Left lung (tissue), 4 donors: ENCODE measurements at regions not wholly inside any gene's neighbourhood (a gene's known extent, or its start where the extent isn't known, plus 50 kb on each side); places are given as distances from the start of the nearest gene placed in this dataset.

Experiments used
- ATAC-seq: fragments of 200-7000 bp; cut with Tn5 transposase; one replicate; pipeline ENCODE4 v1.9.1; 2020; ENCODE audit warnings: moderate library complexity
- DNase-seq, 4 donors: peaks; one replicate each; pipeline ENCODE4 v3.0.0-alpha.2; 2013 to 2020
- H3K27ac ChIP-seq, 2 donors: fragments of 200-600 bp; sonication (generic) in 1 of 2; one replicate each; pipeline versions ENCODE4 v1.5.0 to v1.8.0; 2020 to 2021
- H3K27me3 ChIP-seq, 2 donors: fragments of 200-600 bp; sonication (generic) in 1 of 2; one replicate each; pipeline versions ENCODE4 v1.5.0 to v1.8.0; 2020 to 2021
- H3K36me3 ChIP-seq, 2 donors: fragments of 200-600 bp; sonication (generic) in 1 of 2; one replicate each; pipeline versions ENCODE4 v1.5.0 to v1.8.0; 2020 to 2021
- H3K4me1 ChIP-seq, 2 donors: fragments of 200-600 bp; one replicate each; pipeline ENCODE4 v1.8.0; 2021
- H3K4me3 ChIP-seq, 2 donors: fragments of 200-600 bp; sonication (generic) in 1 of 2; one replicate each; pipeline versions ENCODE4 v1.5.0 to v1.8.0; 2020 to 2021; ENCODE audit warnings: mild to moderate bottlenecking in 1 of 2
- H3K9me3 ChIP-seq, 2 donors: fragments of 200-600 bp; sonication (generic) in 1 of 2; one replicate each; pipeline versions ENCODE4 v1.5.0 to v1.8.0; 2020 to 2021
- intact Hi-C, 2 donors: fragments of 100-400 bp; cut with DNase I; formaldehyde crosslinking; loops; one replicate each; pipeline versions ENCODE4 v1.11.2 to v1.14.2; 2022
- TF ChIP-seq, protein P1 (sequence below), 2 donors: fragments of 200-600 bp; sonication (generic) in 1 of 2; IDR thresholded peaks; one replicate each; pipeline versions ENCODE4 v1.5.0 to v1.8.0; 2021; ENCODE audit warnings: antibody characterized with exemption in 2 of 2
- donor health status: DM: no; HTN: yes; CAD: no.
- donor health status: DM: no; HTN: no; CAD: no.

DNA sequence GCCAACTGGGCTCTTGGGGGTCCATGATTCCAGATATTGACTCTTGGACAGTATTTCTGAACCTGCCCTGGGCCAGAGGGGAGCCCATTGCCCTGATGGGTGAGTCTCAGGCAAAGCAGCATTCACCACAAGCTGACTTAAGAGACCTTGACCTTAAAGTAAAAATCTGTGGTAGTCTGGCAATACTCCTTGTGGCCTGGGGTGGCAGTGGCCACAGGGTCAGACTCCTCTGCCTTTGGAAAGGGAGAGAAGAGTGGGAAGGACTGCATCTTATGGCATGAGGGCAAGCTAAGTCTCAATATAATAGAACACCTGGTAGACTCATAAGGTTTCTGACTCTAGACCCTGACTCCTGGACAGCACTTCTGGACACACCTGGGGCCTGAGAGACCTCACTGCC, 340.3 kb upstream of the MAD2L1 start:
- Histone ChIP-seq H3K27ac (no peak overlapping the region), H3K4me1 (no peaks in the 10 kb centered on the region), H3K4me3 (no peak overlapping the region), H3K27me3 (no peaks in the 10 kb centered on the region), H3K36me3 (no peaks in the 10 kb centered on the region), H3K9me3 (peaks cover 0 to 33% of the 10 kb centered on the region in 2 donors)
- DNase-seq, result no peak
- no peak for ATAC-seq
- intact Hi-C loops, result no loop called here
- TF ChIP-seq, protein P1, sequence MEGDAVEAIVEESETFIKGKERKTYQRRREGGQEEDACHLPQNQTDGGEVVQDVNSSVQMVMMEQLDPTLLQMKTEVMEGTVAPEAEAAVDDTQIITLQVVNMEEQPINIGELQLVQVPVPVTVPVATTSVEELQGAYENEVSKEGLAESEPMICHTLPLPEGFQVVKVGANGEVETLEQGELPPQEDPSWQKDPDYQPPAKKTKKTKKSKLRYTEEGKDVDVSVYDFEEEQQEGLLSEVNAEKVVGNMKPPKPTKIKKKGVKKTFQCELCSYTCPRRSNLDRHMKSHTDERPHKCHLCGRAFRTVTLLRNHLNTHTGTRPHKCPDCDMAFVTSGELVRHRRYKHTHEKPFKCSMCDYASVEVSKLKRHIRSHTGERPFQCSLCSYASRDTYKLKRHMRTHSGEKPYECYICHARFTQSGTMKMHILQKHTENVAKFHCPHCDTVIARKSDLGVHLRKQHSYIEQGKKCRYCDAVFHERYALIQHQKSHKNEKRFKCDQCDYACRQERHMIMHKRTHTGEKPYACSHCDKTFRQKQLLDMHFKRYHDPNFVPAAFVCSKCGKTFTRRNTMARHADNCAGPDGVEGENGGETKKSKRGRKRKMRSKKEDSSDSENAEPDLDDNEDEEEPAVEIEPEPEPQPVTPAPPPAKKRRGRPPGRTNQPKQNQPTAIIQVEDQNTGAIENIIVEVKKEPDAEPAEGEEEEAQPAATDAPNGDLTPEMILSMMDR (IDR thresholded peaks at IDR 0.05), result no peak

DNA sequence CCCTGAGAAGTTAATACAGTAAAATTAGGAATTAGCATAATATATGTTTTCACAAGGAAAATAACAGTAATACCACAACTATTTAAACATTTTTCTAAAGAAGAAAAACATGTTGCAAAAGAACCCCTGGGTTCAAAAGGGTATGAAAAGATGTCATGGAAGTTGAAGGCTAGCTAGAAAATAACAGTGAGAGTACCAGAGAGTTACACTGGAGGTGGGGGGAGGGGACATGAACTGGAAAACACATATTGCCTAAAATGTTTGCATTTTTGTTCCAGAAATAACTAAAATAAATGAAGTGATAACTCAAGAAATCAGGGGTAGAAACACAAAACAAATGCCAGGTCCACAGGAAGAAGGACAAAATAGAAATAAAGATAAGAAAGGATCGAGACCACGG, 336.6 kb upstream of the MAD2L1 start:
- H3K9me3 ChIP-seq, result peaks cover 0 to 11% of the 10 kb centered on the region in 2 donors
- no peaks in the 10 kb centered on the region for H3K4me1 ChIP-seq
- intact Hi-C loops, result no loop called here
- no peak overlapping the region for H3K27ac ChIP-seq
- H3K36me3 ChIP-seq, result no peaks in the 10 kb centered on the region
- ATAC-seq (no peak), DNase-seq (peak in 1 of 4 donors; percentile 34)
- TF ChIP-seq, protein P1 (IDR thresholded peaks at IDR 0.05), result no peak
- no peak overlapping the region for H3K4me3 ChIP-seq
- H3K27me3 ChIP-seq, result no peaks in the 10 kb centered on the region

DNA sequence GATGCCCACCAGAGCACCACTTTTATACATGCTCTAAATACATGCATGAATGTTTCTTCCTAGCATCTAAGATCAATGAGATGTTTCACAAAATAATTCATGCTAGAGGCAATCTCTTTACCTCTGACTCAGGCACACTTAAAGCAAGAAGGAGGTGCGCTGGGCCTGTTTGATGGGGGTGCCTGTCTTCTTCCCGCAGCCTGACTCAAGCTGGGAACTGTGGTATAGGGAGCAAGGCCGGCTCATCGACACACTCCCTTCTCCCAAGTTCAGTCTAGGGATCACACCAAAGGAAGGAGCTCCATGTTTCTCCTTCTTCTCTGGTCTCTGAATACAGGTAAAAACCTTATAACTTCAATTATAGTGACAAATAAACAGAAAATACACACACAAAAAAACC, 333.8 kb upstream of the MAD2L1 start:
- H3K27ac ChIP-seq, result no peak overlapping the region
- DNase-seq, result peak in 1 of 4 donors; percentile 26
- no peaks in the 10 kb centered on the region for H3K36me3 ChIP-seq
- no peak overlapping the region for H3K4me3 ChIP-seq
- TF ChIP-seq, protein P1 (IDR thresholded peaks at IDR 0.05), result no peak
- no peaks in the 10 kb centered on the region for H3K27me3 ChIP-seq
- no peak for ATAC-seq
- intact Hi-C loops, result no loop called here
- no peaks in the 10 kb centered on the region for H3K4me1 ChIP-seq
- no peaks in the 10 kb centered on the region for H3K9me3 ChIP-seq

DNA sequence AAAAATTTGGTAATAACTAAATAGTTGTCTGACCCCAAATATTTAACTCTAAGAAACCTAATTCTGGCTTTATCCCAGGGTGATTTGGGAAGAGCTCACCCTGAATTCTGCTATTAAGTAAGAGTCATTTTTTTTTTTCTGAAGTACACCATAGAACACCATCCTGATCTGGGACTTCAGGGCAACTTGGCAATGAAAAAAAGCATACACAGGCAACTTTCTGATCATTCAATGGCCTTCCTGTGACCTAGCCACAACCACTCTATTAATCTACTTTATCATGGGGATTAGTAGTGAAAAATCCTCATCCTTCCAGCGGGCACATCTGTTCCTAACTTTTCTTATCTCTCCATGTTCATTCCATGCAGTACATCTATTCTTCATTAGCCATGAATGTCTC, 333.2 kb upstream of the MAD2L1 start:
- Histone ChIP-seq H3K9me3 (no peaks in the 10 kb centered on the region), H3K36me3 (no peaks in the 10 kb centered on the region), H3K4me1 (no peaks in the 10 kb centered on the region), H3K27ac (no peak overlapping the region), H3K4me3 (no peak overlapping the region), H3K27me3 (no peaks in the 10 kb centered on the region)
- ATAC-seq (no peak), DNase-seq (peak in 2 of 4 donors; percentile 26 to 49)
- TF ChIP-seq, protein P1 (IDR thresholded peaks at IDR 0.05), result no peak
- intact Hi-C loops, result no loop called here

DNA sequence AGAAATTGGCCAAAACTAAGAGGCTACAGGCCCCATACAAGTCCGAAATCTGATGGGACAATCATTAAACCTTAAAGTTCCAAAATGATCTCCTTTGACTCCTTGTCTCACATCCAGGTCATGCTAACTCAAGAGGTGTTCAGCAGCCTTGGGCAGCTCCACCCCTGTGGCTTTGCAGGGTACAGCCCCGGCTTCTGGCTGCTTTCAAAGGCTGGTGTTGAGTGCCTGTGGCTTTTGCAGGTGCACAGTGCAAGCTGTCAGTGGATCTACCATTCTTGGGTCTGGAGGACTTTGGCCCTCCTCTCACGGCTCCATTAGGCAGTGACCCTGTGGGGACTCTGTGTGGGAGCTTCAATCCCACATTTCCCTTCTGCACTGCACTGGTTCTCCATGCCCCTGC, 329.1 kb upstream of the MAD2L1 start:
- H3K4me1 ChIP-seq, result no peaks in the 10 kb centered on the region
- no peaks in the 10 kb centered on the region for H3K9me3 ChIP-seq
- intact Hi-C loops, result no loop called here
- no peak for ATAC-seq
- no peak overlapping the region for H3K4me3 ChIP-seq
- peak in 1 of 4 donors; percentile 28 for DNase-seq
- H3K27me3 ChIP-seq, result no peaks in the 10 kb centered on the region
- TF ChIP-seq, protein P1 (IDR thresholded peaks at IDR 0.05), result no peak
- no peaks in the 10 kb centered on the region for H3K36me3 ChIP-seq
- H3K27ac ChIP-seq, result no peak overlapping the region
